HL-60 (cell line): ENCODE measurements at regions not wholly inside any gene's neighbourhood (a gene's known extent, or its start where the extent isn't known, plus 50 kb on each side); places are given as distances from the start of the nearest gene placed in this dataset.

ENCODE experiments used
- DNase-seq, 2 experiments: peaks; one replicate each; pipeline ENCODE4 v3.0.0-alpha.2; 2010 to 2020; ENCODE audit warnings: low read depth in 1 of 2, low spot score in 1 of 2
- H3K27ac ChIP-seq: fragments of 250-450 bp; sonication (Bioruptor Pico); replicated peaks from 2 replicates; pipeline ENCODE4 v1.5.1; 2020; ENCODE audit warnings: mild to moderate bottlenecking, moderate library complexity
- H3K27me3 ChIP-seq: fragments of 250-450 bp; sonication (Bioruptor Pico); 2 replicates; pipeline ENCODE4 v1.5.1; 2021; ENCODE audit warnings: mild to moderate bottlenecking, moderate library complexity; ENCODE audit not compliant: insufficient read depth, poor library complexity, severe bottlenecking
- H3K4me3 ChIP-seq: replicated peaks from 2 replicates; pipeline ENCODE4 v1.5.1; 2011; ENCODE audit warnings: mild to moderate bottlenecking, control low read depth, low read length; ENCODE audit not compliant: insufficient read depth
- CTCF ChIP-seq: IDR thresholded peaks from one replicate; pipeline ENCODE4 v1.5.1; 2011; ENCODE audit warnings: low read length, control low read depth, inconsistent platforms; ENCODE audit not compliant: insufficient read depth
- GABPA ChIP-seq: IDR thresholded peaks from 2 replicates; pipeline ENCODE4 v1.6.1; 2012; ENCODE audit warnings: low read depth
- POLR2AphosphoS5 ChIP-seq: IDR thresholded peaks from 2 replicates; pipeline ENCODE4 v1.6.1; 2012; ENCODE audit warnings: low read depth
- SPI1 ChIP-seq: IDR thresholded peaks from 2 replicates; pipeline ENCODE4 v1.6.1; 2012; ENCODE audit warnings: low read depth, mild to moderate bottlenecking, borderline replicate concordance
- TF ChIP-seq, protein P1 (sequence below): IDR thresholded peaks from 2 replicates; pipeline ENCODE4 v1.6.1; 2012; ENCODE audit warnings: low read depth; ENCODE audit not compliant: insufficient replicate concordance

- Histone ChIP-seq H3K4me3 (no peak overlapping the region), H3K27me3 (no peaks in the 10 kb centered on the region), H3K27ac (no peak overlapping the region)
- TF ChIP-seq GABPA (no peak), CTCF (no peak), POLR2AphosphoS5 (no peak), SPI1 (no peak)
- TF ChIP-seq, protein P1, sequence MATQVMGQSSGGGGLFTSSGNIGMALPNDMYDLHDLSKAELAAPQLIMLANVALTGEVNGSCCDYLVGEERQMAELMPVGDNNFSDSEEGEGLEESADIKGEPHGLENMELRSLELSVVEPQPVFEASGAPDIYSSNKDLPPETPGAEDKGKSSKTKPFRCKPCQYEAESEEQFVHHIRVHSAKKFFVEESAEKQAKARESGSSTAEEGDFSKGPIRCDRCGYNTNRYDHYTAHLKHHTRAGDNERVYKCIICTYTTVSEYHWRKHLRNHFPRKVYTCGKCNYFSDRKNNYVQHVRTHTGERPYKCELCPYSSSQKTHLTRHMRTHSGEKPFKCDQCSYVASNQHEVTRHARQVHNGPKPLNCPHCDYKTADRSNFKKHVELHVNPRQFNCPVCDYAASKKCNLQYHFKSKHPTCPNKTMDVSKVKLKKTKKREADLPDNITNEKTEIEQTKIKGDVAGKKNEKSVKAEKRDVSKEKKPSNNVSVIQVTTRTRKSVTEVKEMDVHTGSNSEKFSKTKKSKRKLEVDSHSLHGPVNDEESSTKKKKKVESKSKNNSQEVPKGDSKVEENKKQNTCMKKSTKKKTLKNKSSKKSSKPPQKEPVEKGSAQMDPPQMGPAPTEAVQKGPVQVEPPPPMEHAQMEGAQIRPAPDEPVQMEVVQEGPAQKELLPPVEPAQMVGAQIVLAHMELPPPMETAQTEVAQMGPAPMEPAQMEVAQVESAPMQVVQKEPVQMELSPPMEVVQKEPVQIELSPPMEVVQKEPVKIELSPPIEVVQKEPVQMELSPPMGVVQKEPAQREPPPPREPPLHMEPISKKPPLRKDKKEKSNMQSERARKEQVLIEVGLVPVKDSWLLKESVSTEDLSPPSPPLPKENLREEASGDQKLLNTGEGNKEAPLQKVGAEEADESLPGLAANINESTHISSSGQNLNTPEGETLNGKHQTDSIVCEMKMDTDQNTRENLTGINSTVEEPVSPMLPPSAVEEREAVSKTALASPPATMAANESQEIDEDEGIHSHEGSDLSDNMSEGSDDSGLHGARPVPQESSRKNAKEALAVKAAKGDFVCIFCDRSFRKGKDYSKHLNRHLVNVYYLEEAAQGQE = no peak
- no peak for DNase-seq
Measured at GRCh38 chr9:88750832-88751360, 215.9 kb downstream of the NXNL2 start.

GRCh38 chr9:88751781-88752180 is 216.8 kb downstream of the NXNL2 start:
- DNase-seq = no peak
- Histone ChIP-seq H3K27ac (no peak overlapping the region), H3K4me3 (no peak overlapping the region), H3K27me3 (no peaks in the 10 kb centered on the region)
- no peak for TF ChIP-seq POLR2AphosphoS5
- no peak for TF ChIP-seq SPI1
- TF ChIP-seq CTCF = no peak
- TF ChIP-seq, protein P1 = no peak
- TF ChIP-seq GABPA = no peak

DNA sequence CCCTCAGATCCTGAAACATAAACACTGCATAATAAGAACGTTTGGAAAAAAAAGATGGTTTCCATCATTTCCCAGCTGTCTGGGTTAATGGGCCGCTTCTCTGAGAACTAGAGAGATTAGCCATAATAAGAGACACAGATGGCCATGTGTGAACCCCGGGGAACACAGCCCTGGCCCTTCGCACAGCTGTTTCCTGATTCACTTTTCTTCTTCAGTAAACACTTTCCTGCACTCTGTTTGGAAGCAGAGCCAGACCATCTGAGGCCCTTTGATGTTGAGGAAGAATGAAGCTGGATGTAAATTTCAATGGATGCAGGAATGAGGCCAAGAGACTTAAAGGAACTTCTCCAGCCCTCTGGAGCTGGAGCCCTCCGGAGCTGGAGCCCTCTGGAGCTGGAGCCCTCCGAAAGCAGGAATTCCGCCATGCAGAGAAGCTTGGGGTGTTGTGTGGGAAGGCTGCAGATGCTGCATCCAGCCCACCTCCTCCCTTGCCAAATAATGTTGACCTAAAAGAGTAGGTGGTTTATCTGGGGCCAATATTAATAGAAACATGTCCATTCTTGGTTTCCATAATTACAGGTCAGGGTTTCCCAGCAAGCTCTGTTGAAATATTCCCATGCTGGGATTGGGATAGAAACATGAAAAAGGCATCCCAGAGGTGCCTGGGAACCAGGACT is 218.9 kb downstream of the NXNL2 start:
- TF ChIP-seq, protein P1 = no peak
- TF ChIP-seq POLR2AphosphoS5 (no peak), CTCF (no peak), SPI1 (no peak), GABPA (no peak)
- Histone ChIP-seq H3K27ac (no peak overlapping the region), H3K4me3 (no peak overlapping the region), H3K27me3 (no peaks in the 10 kb centered on the region)
- no peak for DNase-seq
